PC-3 (cell line): ENCODE measurements at regions not wholly inside any gene's neighbourhood (a gene's known extent, or its start where the extent isn't known, plus 50 kb on each side); places are given as distances from the start of the nearest gene placed in this dataset.

ENCODE experiments used
- ATAC-seq: fragments of 200-7000 bp; cut with Tn5 transposase; 2 replicates; pipeline ENCODE4 v1.9.1; 2020; ENCODE audit warnings: mild to moderate bottlenecking, moderate library complexity
- BruUV-seq: library from RNA; stranded (reverse); fragments of 400-500 nt; replicated peaks from 2 replicates; lab custom pipeline; 2021; lab: Mats Ljungman, UMichigan
- CTCF ChIA-PET: fragments of 300-600 bp; sonication (Branson Sonifier 250); formaldehyde crosslinking; loops from one replicate; lab custom pipeline; 2022; ENCODE audit warnings: antibody characterized with exemption; lab: Charles Lee
- POLR2A ChIA-PET: fragments of 300-600 bp; sonication (Branson Sonifier 250); formaldehyde crosslinking; loops from one replicate; lab custom pipeline; 2022; ENCODE audit warnings: antibody characterized with exemption; ENCODE audit not compliant: unreplicated experiment; lab: Charles Lee
- DNase-seq: peaks from one replicate; pipeline ENCODE4 v3.0.0-alpha.2; 2015
- H2AFZ ChIP-seq: fragments of 300-600 bp; sonication (generic); 2 replicates; pipeline ENCODE4 v1.6.0; 2016; ENCODE audit warnings: antibody characterized with exemption, low read length
- H3F3A ChIP-seq: fragments of 300-600 bp; sonication (generic); one replicate; pipeline ENCODE4 v1.6.0; 2017; ENCODE audit warnings: antibody characterized with exemption, low read length, control low read depth, mild to moderate bottlenecking; ENCODE audit not compliant: unreplicated experiment
- H3K27ac ChIP-seq: fragments of 300-600 bp; sonication (generic); 2 replicates; pipeline ENCODE4 v1.5.1; 2016; ENCODE audit warnings: mild to moderate bottlenecking, low read length
- H3K27me3 ChIP-seq: fragments of 300-600 bp; sonication (generic); 2 replicates; pipeline ENCODE4 v1.6.1; 2016; ENCODE audit warnings: low read length, mixed read lengths
- H3K36me3 ChIP-seq: fragments of 300-600 bp; sonication (generic); 2 replicates; pipeline ENCODE4 v1.6.1; 2016; ENCODE audit warnings: low read depth, mixed run types, low read length, mixed read lengths
- H3K4me1 ChIP-seq: fragments of 300-600 bp; sonication (generic); 2 replicates; pipeline ENCODE4 v1.5.1; 2016; ENCODE audit warnings: low read length; ENCODE audit not compliant: insufficient read depth
- H3K4me2 ChIP-seq: fragments of 300-600 bp; sonication (generic); 2 replicates; pipeline ENCODE4 v1.6.0; 2016; ENCODE audit warnings: low read length
- H3K4me3 ChIP-seq: fragments of 300-600 bp; sonication (generic); 2 replicates; pipeline ENCODE4 v1.5.1; 2016; ENCODE audit warnings: mild to moderate bottlenecking, low read length, mixed read lengths
- H3K79me2 ChIP-seq: fragments of 300-600 bp; sonication (generic); 2 replicates; pipeline ENCODE4 v1.6.1; 2017; ENCODE audit warnings: low read length, mixed read lengths
- H3K9ac ChIP-seq: fragments of 300-600 bp; sonication (generic); 2 replicates; pipeline ENCODE4 v1.6.0; 2016; ENCODE audit warnings: mild to moderate bottlenecking, low read length
- H3K9me2 ChIP-seq: fragments of 300-600 bp; sonication (generic); replicated peaks from 2 replicates; pipeline ENCODE4 v1.6.1; 2016; ENCODE audit warnings: mixed run types, low read length, mixed read lengths
- H3K9me3 ChIP-seq: fragments of 300-600 bp; sonication (generic); 2 replicates; pipeline ENCODE4 v1.6.1; 2016; ENCODE audit warnings: low read length, mixed read lengths
- H4K20me1 ChIP-seq: fragments of 300-600 bp; sonication (generic); 2 replicates; pipeline ENCODE4 v1.6.1; 2016; ENCODE audit warnings: low read length, mixed read lengths
- EZH2 ChIP-seq: fragments of 300-600 bp; sonication (generic); IDR thresholded peaks from one replicate; pipeline ENCODE4 v1.6.1; 2017; ENCODE audit warnings: antibody characterized with exemption, mild to moderate bottlenecking, low read length; ENCODE audit not compliant: unreplicated experiment
- EZH2phosphoT487 ChIP-seq: fragments of 300-600 bp; sonication (generic); IDR thresholded peaks from 2 replicates; pipeline ENCODE4 v1.6.1; 2018; ENCODE audit warnings: mild to moderate bottlenecking, antibody characterized with exemption, low read length, borderline replicate concordance
- intact Hi-C: fragments of 100-400 bp; cut with micrococcal nuclease; formaldehyde crosslinking; loops from 2 replicates; pipeline ENCODE4 v1.9.0; 2023
- TF ChIP-seq, protein P1 (sequence below): fragments of 300-600 bp; sonication (generic); conservative IDR thresholded peaks from 2 replicates; pipeline ENCODE4 v1.5.1; 2017; ENCODE audit warnings: antibody characterized with exemption, low read depth, mild to moderate bottlenecking, low read length

DNA sequence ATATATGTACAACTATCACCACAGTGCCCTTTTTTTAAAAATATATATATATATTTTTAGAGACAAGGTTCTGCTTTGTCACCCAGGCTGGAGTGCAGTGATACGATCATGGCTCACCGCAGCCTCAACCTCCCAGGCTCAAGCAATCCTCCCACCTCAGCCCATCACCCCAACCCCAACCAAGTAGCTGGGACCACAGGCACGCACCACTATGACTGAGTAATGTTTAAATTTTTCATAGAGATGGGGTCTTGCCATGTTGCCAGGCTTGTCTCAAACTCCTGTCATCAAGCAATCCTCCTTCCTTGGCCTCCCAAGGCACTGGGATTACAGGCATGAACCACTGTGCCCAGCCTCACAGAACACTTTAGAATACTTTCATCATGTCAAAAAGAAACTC, 234.9 kb downstream of the SH2D4B start:
- no TSS peak for BruUV-seq
- ATAC-seq, result no peak
- intact Hi-C loops, result no loop called here
- ChIA-PET CTCF (no interaction called here), POLR2A (no interaction called here)
- H3K27me3 ChIP-seq, result no peaks in the 10 kb centered on the region
- TF ChIP-seq, protein P1, sequence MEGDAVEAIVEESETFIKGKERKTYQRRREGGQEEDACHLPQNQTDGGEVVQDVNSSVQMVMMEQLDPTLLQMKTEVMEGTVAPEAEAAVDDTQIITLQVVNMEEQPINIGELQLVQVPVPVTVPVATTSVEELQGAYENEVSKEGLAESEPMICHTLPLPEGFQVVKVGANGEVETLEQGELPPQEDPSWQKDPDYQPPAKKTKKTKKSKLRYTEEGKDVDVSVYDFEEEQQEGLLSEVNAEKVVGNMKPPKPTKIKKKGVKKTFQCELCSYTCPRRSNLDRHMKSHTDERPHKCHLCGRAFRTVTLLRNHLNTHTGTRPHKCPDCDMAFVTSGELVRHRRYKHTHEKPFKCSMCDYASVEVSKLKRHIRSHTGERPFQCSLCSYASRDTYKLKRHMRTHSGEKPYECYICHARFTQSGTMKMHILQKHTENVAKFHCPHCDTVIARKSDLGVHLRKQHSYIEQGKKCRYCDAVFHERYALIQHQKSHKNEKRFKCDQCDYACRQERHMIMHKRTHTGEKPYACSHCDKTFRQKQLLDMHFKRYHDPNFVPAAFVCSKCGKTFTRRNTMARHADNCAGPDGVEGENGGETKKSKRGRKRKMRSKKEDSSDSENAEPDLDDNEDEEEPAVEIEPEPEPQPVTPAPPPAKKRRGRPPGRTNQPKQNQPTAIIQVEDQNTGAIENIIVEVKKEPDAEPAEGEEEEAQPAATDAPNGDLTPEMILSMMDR, result no peak
- TF ChIP-seq EZH2 (no peak), EZH2phosphoT487 (no peak)
- H2AFZ ChIP-seq, result no peak overlapping the region
- no peaks in the 10 kb centered on the region for H3K9me3 ChIP-seq
- no peaks in the 10 kb centered on the region for H3K4me1 ChIP-seq
- H3K27ac ChIP-seq, result no peak overlapping the region
- no peaks in the 10 kb centered on the region for H3F3A ChIP-seq
- DNase-seq, result no peak
- H3K4me3 ChIP-seq, result no peak overlapping the region
- H3K9me2 ChIP-seq, result no peaks in the 10 kb centered on the region
- no peak overlapping the region for H3K9ac ChIP-seq
- H3K4me2 ChIP-seq, result no peak overlapping the region
- no peaks in the 10 kb centered on the region for H3K36me3 ChIP-seq
- H4K20me1 ChIP-seq, result no peaks in the 10 kb centered on the region
- no peaks in the 10 kb centered on the region for H3K79me2 ChIP-seq

DNA sequence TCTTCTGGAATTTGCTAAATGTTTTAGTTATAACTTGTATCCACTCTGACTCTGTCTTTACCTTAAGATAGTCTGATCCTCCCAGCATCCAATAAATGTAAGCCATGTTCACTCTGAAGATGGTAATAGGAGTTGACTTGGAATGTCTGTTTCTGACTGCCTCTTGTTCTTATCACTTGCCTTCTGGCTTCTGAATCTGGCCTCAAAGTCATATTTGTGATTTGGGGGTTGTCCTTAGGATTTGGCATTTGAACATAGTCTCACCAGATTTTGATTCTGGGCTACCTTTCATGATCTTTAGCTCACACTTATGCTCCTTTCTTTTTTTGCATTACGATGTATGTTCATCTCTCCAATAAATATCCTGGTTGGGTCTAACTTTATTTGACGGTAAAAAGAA, 247.0 kb downstream of the SH2D4B start:
- no peaks in the 10 kb centered on the region for H3K27me3 ChIP-seq
- intact Hi-C loops, result no loop called here
- H3K9ac ChIP-seq, result no peak overlapping the region

DNA sequence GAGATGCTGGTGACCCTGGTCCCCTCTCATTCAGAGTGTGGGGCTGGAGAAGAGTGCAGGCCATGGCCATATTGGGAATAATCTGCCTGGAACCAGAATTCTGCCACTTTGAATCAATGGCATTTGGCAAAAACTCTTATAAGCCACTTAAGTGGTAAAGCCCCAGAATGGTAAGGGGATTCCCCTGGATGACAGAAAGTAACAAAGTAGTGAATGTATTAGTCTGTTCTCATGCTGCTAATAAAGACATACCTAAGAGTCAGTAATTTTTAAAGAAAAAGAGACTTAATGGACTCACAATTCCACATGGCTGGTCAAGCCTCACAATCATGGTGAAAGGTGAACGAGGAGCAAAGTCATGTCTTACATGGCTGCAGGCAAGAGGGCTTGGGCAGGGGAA, 248.6 kb downstream of the SH2D4B start:
- intact Hi-C loops, result no loop called here
- Histone ChIP-seq H3K36me3 (no peaks in the 10 kb centered on the region), H3K79me2 (no peaks in the 10 kb centered on the region), H3K9me2 (no peaks in the 10 kb centered on the region), H3K4me1 (no peaks in the 10 kb centered on the region), H2AFZ (no peak overlapping the region), H4K20me1 (no peaks in the 10 kb centered on the region), H3K4me2 (no peak overlapping the region), H3K27ac (no peak overlapping the region), H3K9ac (no peak overlapping the region), H3K27me3 (no peaks in the 10 kb centered on the region), H3K9me3 (no peaks in the 10 kb centered on the region), H3K4me3 (no peak overlapping the region), H3F3A (no peaks in the 10 kb centered on the region)
- CTCF ChIA-PET, result no interaction called here
- TF ChIP-seq EZH2, result no peak
- TF ChIP-seq, protein P1, result no peak
- no peak for TF ChIP-seq EZH2phosphoT487
- ATAC-seq, result no peak
- BruUV-seq, result no TSS peak
- POLR2A ChIA-PET, result no interaction called here
- no peak for DNase-seq

More for the DNA sequence above, 247.0 kb downstream of the SH2D4B start:
- no peaks in the 10 kb centered on the region for H3K4me1 ChIP-seq
- ChIA-PET CTCF (no interaction called here), POLR2A (no interaction called here)
- no peaks in the 10 kb centered on the region for H3K79me2 ChIP-seq
- H4K20me1 ChIP-seq, result no peaks in the 10 kb centered on the region
- ATAC-seq (no peak), DNase-seq (no peak)
- no peak overlapping the region for H3K27ac ChIP-seq
- H3K4me2 ChIP-seq, result no peak overlapping the region
- TF ChIP-seq, protein P1, result no peak
- TF ChIP-seq EZH2 (no peak), EZH2phosphoT487 (no peak)
- no peaks in the 10 kb centered on the region for H3K36me3 ChIP-seq
- no peak overlapping the region for H3K4me3 ChIP-seq
- H3K9me2 ChIP-seq, result no peaks in the 10 kb centered on the region
- no peaks in the 10 kb centered on the region for H3F3A ChIP-seq
- no TSS peak for BruUV-seq
- no peak overlapping the region for H2AFZ ChIP-seq
- no peaks in the 10 kb centered on the region for H3K9me3 ChIP-seq
